ENCODE measurements at regions not wholly inside any gene's neighbourhood (a gene's known extent, or its start where the extent isn't known, plus 50 kb on each side); places are given as distances from the start of the nearest gene placed in this dataset.

GRCh38 chr9:121569266-121569648 is 69.6 kb upstream of the GGTA1 start (continued):
- TF ChIP-seq CBX5 (IDR thresholded peaks at IDR 0.05; ENCODE audit: low read depth, low read length), result no peak
- no peak for TF ChIP-seq PHF8 (conservative IDR thresholded peaks at IDR 0.05; ENCODE audit: low read depth, low read length)
- no peak for TF ChIP-seq NRF1 (IDR thresholded peaks at IDR 0.05; ENCODE audit: low read depth, low read length)
- TF ChIP-seq RXRA (IDR thresholded peaks at IDR 0.05; ENCODE audit: insufficient read depth, low read depth, low read length), result no peak
